Ureter (tissue), 1 donor: ENCODE measurements at regions not wholly inside any gene's neighbourhood (a gene's known extent, or its start where the extent isn't known, plus 50 kb on each side); places are given as distances from the start of the nearest gene placed in this dataset.

Source experiments
- DNase-seq: peaks from one replicate; pipeline ENCODE4 v3.0.0-alpha.2; 2020; ENCODE audit warnings: low spot score
- donor health status: DM: yes; HTN: yes; CAD: no.

GRCh38 chr4:53694666-53695065, 103.4 kb upstream of the LNX1 start:
- DNase-seq = no peak

- no peak for DNase-seq
Measured at GRCh38 chr4:53693909-53694308, 102.6 kb upstream of the LNX1 start.

GRCh38 chr4:53693408-53693807, 102.1 kb upstream of the LNX1 start:
- DNase-seq = no peak

GRCh38 chr4:53688186-53688790, 97.0 kb upstream of the LNX1 start:
- DNase-seq = no peak

- no peak for DNase-seq
Measured at GRCh38 chr4:53686521-53686920, 95.2 kb upstream of the LNX1 start.

- DNase-seq = no peak
Measured at GRCh38 chr4:53684136-53685130, 93.1 kb upstream of the LNX1 start.

DNA sequence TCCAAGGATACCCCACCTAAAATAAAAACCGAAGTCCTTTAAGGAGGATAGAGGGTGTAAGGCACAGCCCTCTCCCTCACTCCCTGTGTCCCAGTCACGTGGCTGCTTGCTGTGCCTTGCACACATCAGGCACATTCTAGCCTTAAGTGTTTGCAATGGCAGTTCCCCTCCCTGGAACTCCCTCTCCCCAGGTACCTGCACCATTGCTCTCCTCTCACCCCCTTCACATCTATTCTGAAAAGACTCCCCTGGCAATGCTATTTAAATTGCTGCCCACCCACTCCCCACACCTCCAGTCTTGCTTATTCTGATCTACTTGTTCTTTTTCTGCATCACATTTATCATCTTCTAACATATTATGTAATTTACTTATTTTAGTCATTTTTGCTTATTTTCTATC, 91.6 kb upstream of the LNX1 start:
- no peak for DNase-seq

DNA sequence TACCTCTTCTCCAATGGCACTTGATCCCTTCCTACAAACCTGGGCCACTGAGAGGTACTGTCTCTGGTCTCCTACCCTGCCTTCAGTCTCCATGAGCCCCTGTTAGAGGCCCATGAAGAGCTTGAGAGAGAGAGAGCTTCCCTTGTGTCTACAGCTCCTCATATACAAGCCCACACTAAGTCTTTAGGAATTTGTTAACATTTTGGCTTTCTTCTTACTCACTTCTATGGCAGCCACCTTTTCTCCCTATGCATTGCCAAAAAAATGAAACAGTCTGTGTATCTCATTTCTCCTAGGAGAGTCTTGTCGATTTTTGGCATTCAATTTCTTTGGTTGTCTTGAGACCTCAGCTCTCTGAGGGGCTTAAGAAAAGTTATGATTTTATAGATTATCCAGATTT, 90.9 kb upstream of the LNX1 start:
- no peak for DNase-seq

GRCh38 chr4:53680598-53680997, 89.3 kb upstream of the LNX1 start:
- DNase-seq = no peak

- DNase-seq = no peak
Measured at GRCh38 chr4:53680168-53680567, 88.9 kb upstream of the LNX1 start.

GRCh38 chr4:53676402-53676871, 85.2 kb upstream of the LNX1 start:
- DNase-seq = no peak

DNA sequence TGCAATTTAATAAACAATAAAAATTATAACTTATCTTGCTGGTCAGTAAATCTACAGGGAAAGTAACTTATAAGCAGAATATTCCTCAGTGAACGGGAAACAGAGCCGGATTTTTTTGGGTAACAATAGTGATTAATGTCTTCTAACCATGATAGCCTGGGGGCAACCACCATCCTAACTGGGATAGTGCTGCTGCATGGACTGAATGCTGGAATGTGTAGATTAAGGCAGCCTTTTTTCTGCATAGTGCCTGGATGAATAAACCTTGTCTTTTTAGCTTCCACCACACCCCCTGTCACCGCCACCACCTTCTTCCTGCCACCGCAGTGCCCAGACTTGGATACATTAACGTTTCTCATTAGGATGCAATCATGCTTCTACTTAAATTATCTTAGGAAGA, 83.6 kb upstream of the LNX1 start:
- no peak for DNase-seq

DNA sequence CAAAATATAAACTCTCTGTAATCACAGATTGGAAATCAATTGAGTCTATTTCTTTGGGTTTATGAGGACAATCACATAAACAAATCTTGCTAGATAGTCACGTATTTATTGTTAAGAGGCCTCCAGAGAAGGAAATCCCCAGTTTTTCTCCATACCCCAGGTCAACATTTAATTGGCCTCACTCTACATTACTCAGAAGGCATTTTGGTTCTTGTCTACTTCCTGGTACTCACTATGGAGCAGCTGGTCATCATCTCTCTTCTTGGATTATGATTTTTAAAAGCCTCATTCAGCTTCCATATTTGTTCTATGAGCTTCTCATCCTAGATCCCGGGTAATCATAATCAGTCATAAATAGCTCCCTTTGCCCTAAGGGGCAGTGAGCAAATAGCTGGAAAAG, 81.6 kb upstream of the LNX1 start:
- DNase-seq = no peak

DNA sequence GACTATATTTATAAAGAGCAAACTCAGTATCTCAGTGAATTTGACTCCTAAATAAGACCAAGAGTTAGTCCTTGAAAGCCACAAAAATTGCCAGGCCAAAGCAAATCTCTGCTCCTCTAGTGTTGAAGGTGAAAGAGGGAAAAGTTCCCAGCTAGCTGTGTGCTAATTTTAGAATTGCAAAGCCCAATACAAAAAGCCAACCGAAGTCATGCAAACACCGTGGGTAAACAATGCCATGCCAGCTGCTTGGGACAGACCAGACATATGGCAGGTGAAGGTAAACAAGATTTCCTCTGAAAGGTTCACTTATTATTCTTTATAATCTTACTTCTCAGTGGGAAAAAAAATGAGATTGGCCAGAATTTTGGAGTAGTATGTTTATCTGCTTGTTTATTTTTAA, 80.5 kb upstream of the LNX1 start:
- no peak for DNase-seq

DNA sequence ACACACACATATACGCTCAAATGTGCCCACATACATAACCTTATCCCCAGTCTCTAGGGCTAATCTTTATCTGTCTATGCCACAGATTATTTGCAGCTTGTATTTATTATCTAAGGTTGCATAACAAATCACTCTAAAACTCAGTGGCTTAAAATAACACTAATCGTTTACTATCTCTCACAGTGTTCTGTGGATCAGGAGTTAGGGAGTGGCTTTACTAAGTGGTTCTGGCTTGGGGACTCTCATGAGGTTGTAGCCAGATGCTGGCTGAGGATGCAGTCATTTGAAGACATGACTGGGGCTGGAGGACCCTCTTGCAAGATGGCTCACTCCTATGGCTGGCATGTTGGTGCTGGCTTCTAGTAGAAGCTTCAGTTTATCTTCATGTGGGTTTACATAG, 68.5 kb upstream of the LNX1 start:
- DNase-seq = no peak

DNA sequence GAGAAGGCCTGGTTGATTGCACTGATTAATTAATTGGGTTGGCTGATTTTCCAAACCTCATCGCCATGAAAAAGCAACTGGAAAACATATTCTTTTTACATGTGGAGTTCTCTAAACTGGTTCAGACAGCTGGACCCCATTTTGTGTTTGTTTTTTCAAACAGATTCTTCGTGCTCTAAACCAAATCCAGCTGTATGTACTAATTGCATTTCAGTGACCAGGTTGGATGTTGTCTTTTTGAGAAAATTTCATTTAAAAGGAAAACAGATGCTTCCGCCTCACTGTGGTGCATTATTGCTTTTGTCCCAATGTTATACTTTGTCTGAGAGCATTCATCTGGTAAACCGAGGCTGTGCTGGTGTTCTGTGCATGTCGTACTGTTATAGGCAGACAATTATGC, 67.8 kb upstream of the LNX1 start:
- DNase-seq = no peak

GRCh38 chr4:53658029-53658428, 66.7 kb upstream of the LNX1 start:
- DNase-seq = no peak

DNA sequence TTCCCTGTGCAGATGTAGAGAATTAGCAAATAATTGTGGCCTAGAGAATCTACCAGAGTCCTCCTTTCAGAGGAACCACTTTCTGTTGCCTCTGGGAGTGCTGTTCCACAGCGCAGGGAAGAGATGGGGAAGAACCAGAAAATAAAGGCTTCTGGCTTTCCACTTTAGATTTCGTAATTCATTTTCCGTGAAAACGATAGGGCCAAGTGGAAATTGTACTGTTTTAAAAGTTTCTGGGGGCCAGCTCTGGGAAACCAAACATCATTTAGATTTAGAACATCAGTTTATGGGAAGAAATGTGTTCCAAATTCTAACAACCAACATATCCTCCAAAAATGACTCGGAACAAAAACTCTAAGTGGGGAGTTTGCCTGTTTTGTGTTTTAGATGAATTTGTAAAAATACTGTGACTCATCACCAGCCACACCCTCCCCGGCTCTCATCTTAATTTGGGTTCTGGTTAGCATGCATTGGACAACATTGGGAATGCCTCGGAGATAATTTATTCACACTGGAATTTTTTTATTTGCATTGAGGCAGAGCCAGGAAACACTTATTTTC, 65.2 kb upstream of the LNX1 start:
- DNase-seq = no peak

DNA sequence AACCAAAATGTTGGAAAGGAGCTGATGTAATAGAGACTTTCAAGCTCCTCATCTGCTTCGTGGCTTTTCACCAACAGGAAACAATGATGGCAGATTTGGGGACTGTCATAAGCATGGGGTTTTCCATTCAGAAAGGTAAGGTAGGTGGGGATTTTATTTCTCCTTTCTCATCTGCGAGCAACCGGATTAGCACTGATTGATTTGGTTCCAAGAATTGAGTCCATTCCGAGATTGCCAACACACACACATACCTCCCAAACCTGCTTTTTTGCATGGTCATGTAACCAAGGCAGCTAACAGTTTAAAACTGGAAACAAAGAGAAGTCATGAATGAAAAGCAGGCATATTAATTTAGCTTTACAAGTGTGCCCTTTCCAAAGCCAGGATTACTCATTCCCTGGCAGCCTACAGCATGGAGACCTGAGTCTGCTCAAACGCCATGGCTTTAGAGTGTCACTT, 63.0 kb upstream of the LNX1 start:
- DNase-seq = no peak

- no peak for DNase-seq
Measured at GRCh38 chr4:53653484-53654053, 62.3 kb upstream of the LNX1 start.

DNA sequence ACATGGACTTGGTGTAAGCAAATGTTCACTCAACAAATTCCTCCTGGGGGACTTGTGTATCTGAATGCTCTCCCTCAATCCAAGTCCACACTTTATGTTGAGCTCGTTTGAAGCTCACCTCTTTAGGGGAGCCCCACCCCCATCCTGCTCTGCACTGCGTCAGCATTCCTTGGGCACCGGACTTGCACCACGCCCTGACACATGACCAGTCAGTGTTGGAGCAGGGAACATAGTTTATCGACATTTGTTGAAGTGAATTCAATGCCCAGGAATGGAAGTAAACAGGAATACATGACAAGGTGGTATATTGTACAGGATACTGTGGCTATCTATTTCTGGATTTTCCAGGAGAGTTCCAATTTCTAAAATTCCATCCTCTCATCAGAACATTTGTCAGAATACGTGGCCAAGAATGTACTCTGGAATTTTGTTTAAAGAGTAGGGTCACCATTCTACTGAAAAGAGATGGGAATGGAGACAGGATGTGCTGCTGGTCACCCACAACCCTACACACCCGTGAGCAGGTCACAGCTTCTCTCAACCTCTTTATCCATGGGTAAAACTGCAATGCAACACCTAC, 60.0 kb upstream of the LNX1 start:
- no peak for DNase-seq

- DNase-seq = no peak
Measured at GRCh38 chr4:53649357-53649756, 58.1 kb upstream of the LNX1 start.
